ENCODE measurements at regions not wholly inside any gene's neighbourhood (a gene's known extent, or its start where the extent isn't known, plus 50 kb on each side); places are given as distances from the start of the nearest gene placed in this dataset.

GRCh38 chr4:27148211-27148895 lies 287.7 kb downstream of the STIM2 start:
- H3K4me3 ChIP-seq (ENCODE audit: control insufficient read depth, low read depth, low read length), result no peak overlapping the region
- DNase-seq (ENCODE audit: low read depth), result peak; percentile 33
- TF ChIP-seq CTCF (conservative IDR thresholded peaks at IDR 0.05; ENCODE audit: control insufficient read depth, insufficient read depth, low read depth, low read length), result no peak

- no peak for TF ChIP-seq CTCF (conservative IDR thresholded peaks at IDR 0.05; ENCODE audit: control insufficient read depth, insufficient read depth, low read depth, low read length)
- H3K4me3 ChIP-seq (ENCODE audit: control insufficient read depth, low read depth, low read length), result no peak overlapping the region
- DNase-seq (ENCODE audit: low read depth), result peak; percentile 83
Observed at GRCh38 chr4:27149541-27150212, 289.0 kb downstream of the STIM2 start.

GRCh38 chr4:27152703-27153102 lies 292.1 kb downstream of the STIM2 start:
- no peak for TF ChIP-seq CTCF (conservative IDR thresholded peaks at IDR 0.05; ENCODE audit: control insufficient read depth, insufficient read depth, low read depth, low read length)
- no peak overlapping the region for H3K4me3 ChIP-seq (ENCODE audit: control insufficient read depth, low read depth, low read length)
- DNase-seq (ENCODE audit: low read depth), result no peak

GRCh38 chr4:27154706-27155105 lies 294.1 kb downstream of the STIM2 start:
- DNase-seq (ENCODE audit: low read depth), result peak; percentile 96
- no peak overlapping the region for H3K4me3 ChIP-seq (ENCODE audit: control insufficient read depth, low read depth, low read length)
- no peak for TF ChIP-seq CTCF (conservative IDR thresholded peaks at IDR 0.05; ENCODE audit: control insufficient read depth, insufficient read depth, low read depth, low read length)

GRCh38 chr4:27161191-27161590 lies 300.6 kb downstream of the STIM2 start:
- no peak for DNase-seq (ENCODE audit: low read depth)
- H3K4me3 ChIP-seq (ENCODE audit: control insufficient read depth, low read depth, low read length), result no peak overlapping the region
- TF ChIP-seq CTCF (conservative IDR thresholded peaks at IDR 0.05; ENCODE audit: control insufficient read depth, insufficient read depth, low read depth, low read length), result no peak

- H3K4me3 ChIP-seq (ENCODE audit: control insufficient read depth, low read depth, low read length), result no peak overlapping the region
- no peak for TF ChIP-seq CTCF (conservative IDR thresholded peaks at IDR 0.05; ENCODE audit: control insufficient read depth, insufficient read depth, low read depth, low read length)
- no peak for DNase-seq (ENCODE audit: low read depth)
Observed at GRCh38 chr4:27168783-27169182, 308.1 kb downstream of the STIM2 start.

Data from fibroblast of mammary gland (primary cell).